HEK293 (cell line): ENCODE measurements at regions not wholly inside any gene's neighbourhood (a gene's known extent, or its start where the extent isn't known, plus 50 kb on each side); places are given as distances from the start of the nearest gene placed in this dataset.

Experiments used
- ATF2 ChIP-seq: fragments of 450-650 bp; formaldehyde crosslinking; IDR thresholded peaks from 2 replicates; pipeline ENCODE4 v1.5.1; 2016; ENCODE audit warnings: missing biosample characterization, missing genetic modification characterization, low read depth
- CTCF ChIP-seq: fragments of 450-650 bp; formaldehyde crosslinking; IDR thresholded peaks from 2 replicates; pipeline ENCODE4 v1.5.1; 2016; ENCODE audit warnings: missing biosample characterization, missing genetic modification characterization
- REST ChIP-seq: fragments of 450-650 bp; formaldehyde crosslinking; IDR thresholded peaks from 2 replicates; pipeline ENCODE4 v1.5.1; 2016; ENCODE audit warnings: missing biosample characterization, missing genetic modification characterization
- ZBTB8A ChIP-seq: fragments of 450-650 bp; formaldehyde crosslinking; IDR thresholded peaks from 2 replicates; pipeline ENCODE4 v1.5.1; 2016; ENCODE audit warnings: missing biosample characterization, missing genetic modification characterization
- ZNF529 ChIP-seq: fragments of 450-650 bp; formaldehyde crosslinking; IDR thresholded peaks from 2 replicates; pipeline ENCODE4 v1.5.1; 2017; ENCODE audit warnings: missing genetic modification characterization, missing biosample characterization; ENCODE audit not compliant: insufficient replicate concordance

- TF ChIP-seq CTCF (tag by site-specific recombination) (no peak), REST (tag by site-specific recombination) (no peak), ZBTB8A (no peak), ZNF529 (tag by site-specific recombination) (no peak), ATF2 (peak; percentile 48; the same call in 1 of the 2 replicates)
These were observed 712.3 kb upstream of the POT1 start for GRCh38 chr7:125641884-125642283.
